ENCODE measurements at regions not wholly inside any gene's neighbourhood (a gene's known extent, or its start where the extent isn't known, plus 50 kb on each side); places are given as distances from the start of the nearest gene placed in this dataset.

DNA sequence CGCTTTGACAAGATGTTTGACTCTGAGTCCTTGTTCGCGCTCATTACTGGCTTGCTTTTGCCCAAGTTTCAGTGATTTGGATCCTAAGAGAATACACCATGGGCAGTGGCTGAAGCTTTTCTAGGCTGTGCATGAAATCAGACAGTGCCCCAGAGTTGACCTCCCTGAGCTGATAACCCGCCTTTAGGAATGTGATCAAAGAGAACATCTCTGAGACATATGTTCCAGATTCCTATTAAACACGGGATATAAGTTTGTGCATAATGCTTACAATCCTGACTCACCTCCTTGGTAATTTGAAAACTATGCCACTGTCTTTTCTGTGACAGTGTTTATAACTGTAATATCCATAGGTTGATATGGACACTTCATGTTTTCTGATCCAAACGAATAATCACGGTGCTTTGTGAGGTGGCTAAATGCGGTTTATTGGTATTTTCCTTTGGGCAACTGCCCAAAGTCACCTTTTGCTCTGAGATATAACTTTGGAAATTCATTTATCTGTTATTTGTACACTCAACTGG, 732.9 kb downstream of the MTRR start:
- TF ChIP-seq, protein P1, sequence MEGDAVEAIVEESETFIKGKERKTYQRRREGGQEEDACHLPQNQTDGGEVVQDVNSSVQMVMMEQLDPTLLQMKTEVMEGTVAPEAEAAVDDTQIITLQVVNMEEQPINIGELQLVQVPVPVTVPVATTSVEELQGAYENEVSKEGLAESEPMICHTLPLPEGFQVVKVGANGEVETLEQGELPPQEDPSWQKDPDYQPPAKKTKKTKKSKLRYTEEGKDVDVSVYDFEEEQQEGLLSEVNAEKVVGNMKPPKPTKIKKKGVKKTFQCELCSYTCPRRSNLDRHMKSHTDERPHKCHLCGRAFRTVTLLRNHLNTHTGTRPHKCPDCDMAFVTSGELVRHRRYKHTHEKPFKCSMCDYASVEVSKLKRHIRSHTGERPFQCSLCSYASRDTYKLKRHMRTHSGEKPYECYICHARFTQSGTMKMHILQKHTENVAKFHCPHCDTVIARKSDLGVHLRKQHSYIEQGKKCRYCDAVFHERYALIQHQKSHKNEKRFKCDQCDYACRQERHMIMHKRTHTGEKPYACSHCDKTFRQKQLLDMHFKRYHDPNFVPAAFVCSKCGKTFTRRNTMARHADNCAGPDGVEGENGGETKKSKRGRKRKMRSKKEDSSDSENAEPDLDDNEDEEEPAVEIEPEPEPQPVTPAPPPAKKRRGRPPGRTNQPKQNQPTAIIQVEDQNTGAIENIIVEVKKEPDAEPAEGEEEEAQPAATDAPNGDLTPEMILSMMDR (IDR thresholded peaks at IDR 0.05; ENCODE audit: unreplicated experiment) = no peak
- Mint-ChIP-seq H3K9me3 (no peaks in the 10 kb centered on the region), H3K4me1 (peaks cover 16% of the 10 kb centered on the region), H3K27me3 (ENCODE audit: low read depth) (peaks cover 18% of the 10 kb centered on the region), H3K36me3 (no peaks in the 10 kb centered on the region), H3K4me3 (no peak overlapping the region), H3K27ac (no peak overlapping the region)
- DNase-seq (ENCODE audit: low spot score in 2 of 2, unreplicated experiment in 2 of 2) = no peak

DNA sequence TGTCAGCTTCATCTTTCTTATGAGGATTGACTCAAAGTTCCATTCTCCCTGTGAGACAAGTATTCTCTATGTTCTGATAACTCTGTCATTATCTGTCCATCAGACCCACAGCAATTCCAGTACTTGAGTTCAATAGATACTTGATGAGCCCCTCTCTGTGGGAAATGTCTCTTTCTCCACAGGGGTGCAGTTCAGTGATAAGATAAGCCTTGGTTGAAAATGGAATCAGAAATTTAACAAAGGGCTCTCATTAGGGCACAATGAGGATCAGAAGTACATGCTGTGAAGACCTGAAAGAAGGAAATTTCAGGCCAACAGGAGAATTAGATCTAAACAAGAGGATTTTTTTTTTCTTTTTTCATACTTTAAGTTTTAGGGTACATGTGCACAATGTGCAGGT, 737.3 kb downstream of the MTRR start:
- Mint-ChIP-seq H3K27me3 (ENCODE audit: low read depth) (peaks cover 6% of the 10 kb centered on the region), H3K4me1 (peaks cover 11% of the 10 kb centered on the region), H3K4me3 (no peak overlapping the region), H3K36me3 (no peaks in the 10 kb centered on the region), H3K9me3 (no peaks in the 10 kb centered on the region), H3K27ac (no peak overlapping the region)
- no peak for DNase-seq (ENCODE audit: low spot score in 2 of 2, unreplicated experiment in 2 of 2)
- TF ChIP-seq, protein P1 (IDR thresholded peaks at IDR 0.05; ENCODE audit: unreplicated experiment) = no peak

DNA sequence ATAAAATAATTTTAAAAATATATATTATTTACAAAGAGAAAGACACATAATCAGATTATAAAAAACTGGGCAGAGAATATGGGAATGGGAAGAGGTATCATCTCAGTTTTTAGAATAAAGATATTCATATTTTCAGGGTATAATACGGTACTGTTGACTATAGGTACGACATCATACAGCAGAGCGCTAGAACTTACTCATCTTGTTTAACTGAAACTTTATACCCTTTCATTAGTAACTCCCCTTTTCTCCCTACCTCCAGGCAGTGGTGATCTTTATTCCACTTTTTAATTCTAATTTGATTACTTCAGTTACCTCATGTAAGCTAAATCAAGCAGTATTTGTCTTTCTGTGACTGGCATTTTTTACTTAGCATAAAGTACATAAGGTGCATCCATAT, 742.1 kb downstream of the MTRR start:
- H3K36me3 Mint-ChIP-seq = no peaks in the 10 kb centered on the region
- H3K9me3 Mint-ChIP-seq = no peaks in the 10 kb centered on the region
- no peak overlapping the region for H3K4me3 Mint-ChIP-seq
- no peaks in the 10 kb centered on the region for H3K4me1 Mint-ChIP-seq
- no peak for DNase-seq (ENCODE audit: low spot score in 2 of 2, unreplicated experiment in 2 of 2)
- TF ChIP-seq, protein P1 (IDR thresholded peaks at IDR 0.05; ENCODE audit: unreplicated experiment) = no peak
- no peak overlapping the region for H3K27ac Mint-ChIP-seq
- peaks cover under 1% of the 10 kb centered on the region for H3K27me3 Mint-ChIP-seq (ENCODE audit: low read depth)

DNA sequence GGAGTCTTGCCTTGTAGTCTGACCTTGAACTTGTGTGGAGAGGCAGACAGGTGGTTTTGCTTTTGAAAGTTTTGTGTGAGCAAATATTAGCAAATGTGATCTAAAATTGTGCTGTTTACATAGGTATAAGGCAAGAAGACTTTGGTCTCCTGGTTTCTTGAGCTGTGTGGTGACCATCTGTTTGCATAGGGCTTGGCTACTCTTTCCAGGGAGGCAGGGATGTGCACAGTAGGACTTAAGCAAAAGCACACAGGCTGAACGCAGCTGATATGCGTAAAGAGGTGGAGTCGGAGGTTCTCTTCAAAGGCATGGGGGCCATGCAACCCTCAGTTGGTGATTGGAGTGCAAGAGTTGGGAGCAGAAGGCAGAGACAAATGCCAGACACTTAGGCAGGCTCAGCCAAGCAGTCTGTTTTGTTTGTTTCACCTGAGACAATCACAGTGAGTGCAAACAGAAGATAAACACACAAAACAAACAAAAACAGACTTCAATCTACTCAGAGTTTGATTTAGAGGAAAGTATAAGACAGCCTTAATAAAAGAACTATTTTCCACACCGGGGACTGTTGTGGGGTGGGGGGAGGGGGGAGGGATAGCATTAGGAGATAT, 744.2 kb downstream of the MTRR start:
- Mint-ChIP-seq H3K4me1 (no peaks in the 10 kb centered on the region), H3K4me3 (no peak overlapping the region), H3K36me3 (no peaks in the 10 kb centered on the region), H3K9me3 (no peaks in the 10 kb centered on the region), H3K27ac (no peak overlapping the region), H3K27me3 (ENCODE audit: low read depth) (no peaks in the 10 kb centered on the region)
- TF ChIP-seq, protein P1 (IDR thresholded peaks at IDR 0.05; ENCODE audit: unreplicated experiment) = no peak
- DNase-seq (ENCODE audit: low spot score in 2 of 2, unreplicated experiment in 2 of 2) = no peak

DNA sequence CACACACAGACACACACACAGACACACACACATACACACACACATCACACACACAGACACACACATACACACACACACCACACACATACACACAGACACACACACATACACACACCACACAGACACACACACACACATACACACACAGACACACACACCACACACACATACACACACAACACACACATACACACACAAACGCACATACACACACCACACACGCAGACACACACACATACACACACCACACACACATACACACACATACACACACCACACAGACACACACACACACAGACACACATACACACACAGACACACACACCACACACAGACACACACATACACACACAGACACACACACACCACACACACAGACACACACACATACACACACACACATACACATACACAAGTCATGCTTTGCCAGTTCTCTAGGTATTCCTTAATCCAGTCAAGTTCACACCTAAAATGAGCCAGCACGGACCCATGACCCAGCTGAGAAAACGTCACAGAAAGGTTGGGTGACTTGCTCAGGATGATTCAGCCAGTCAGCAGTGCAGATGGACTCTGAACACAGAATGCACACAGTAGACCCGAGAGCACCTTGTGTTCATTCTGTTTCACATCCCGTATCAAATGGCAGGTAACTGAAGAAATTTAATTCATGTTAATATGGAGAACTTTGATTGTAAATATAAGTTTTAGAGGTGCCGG, 746.4 kb downstream of the MTRR start:
- TF ChIP-seq, protein P1 (IDR thresholded peaks at IDR 0.05; ENCODE audit: unreplicated experiment) = no peak
- Mint-ChIP-seq H3K4me3 (no peak overlapping the region), H3K36me3 (no peaks in the 10 kb centered on the region), H3K27me3 (ENCODE audit: low read depth) (no peaks in the 10 kb centered on the region), H3K4me1 (no peaks in the 10 kb centered on the region), H3K9me3 (no peaks in the 10 kb centered on the region), H3K27ac (no peak overlapping the region)
- no peak for DNase-seq (ENCODE audit: low spot score in 2 of 2, unreplicated experiment in 2 of 2)
